Keratinocyte (primary cell): ENCODE measurements at regions not wholly inside any gene's neighbourhood (a gene's known extent, or its start where the extent isn't known, plus 50 kb on each side); places are given as distances from the start of the nearest gene placed in this dataset.

Experiments
- CTCF ChIP-seq, 3 experiments: IDR thresholded peaks in 1 of 3; conservative IDR thresholded peaks in 1 of 3; optimal IDR thresholded peaks in 1 of 3; 2 replicates in 2 of 3; 3 replicates in 1 of 3; pipeline versions ENCODE3 to v1.5.1; 2011; ENCODE audit warnings: low read length in 3 of 3, mild to moderate bottlenecking in 3 of 3, moderate library complexity in 2 of 3, control low read depth in 1 of 3, inconsistent platforms in 1 of 3; ENCODE audit not compliant: insufficient read depth in 2 of 3; ENCODE audit errors: extremely low read depth in 1 of 3
- EZH2 ChIP-seq: IDR thresholded peaks from one replicate; pipeline ENCODE4 v1.6.1; 2012; ENCODE audit warnings: inconsistent platforms, mild to moderate bottlenecking, low read length, moderate library complexity

- TF ChIP-seq EZH2 = no peak
- no peak for TF ChIP-seq CTCF (optimal IDR thresholded peaks at IDR 0.05 in 1 of 3, IDR thresholded peaks at IDR 0.05 in 1 of 3, conservative IDR thresholded peaks at IDR 0.05 in 1 of 3; ENCODE audit: extremely low read depth in 1 of 3, insufficient read depth in 2 of 3, low read length in 3 of 3)
These were observed 156.4 kb upstream of the FRMD4B start for GRCh38 chr3:69542089-69542804.
